Liver (tissue), 8 donors: ENCODE measurements at regions not wholly inside any gene's neighbourhood (a gene's known extent, or its start where the extent isn't known, plus 50 kb on each side); places are given as distances from the start of the nearest gene placed in this dataset.

Experiments
- DNase-seq: peaks from one replicate; pipeline ENCODE4 v3.0.0-alpha.2; 2017; ENCODE audit warnings: low spot score
- H3K27ac ChIP-seq, 2 donors: one replicate each; pipeline ENCODE4 v1.7.0; 2013; ENCODE audit warnings: inconsistent platforms in 2 of 2, low read length in 2 of 2, control low read depth in 1 of 2, low read depth in 1 of 2, mild to moderate bottlenecking in 1 of 2
- H3K27me3 ChIP-seq, 4 donors: one replicate each; pipeline versions ENCODE4 v1.6.1 to v1.7.0; 2013; ENCODE audit warnings: low read length in 3 of 4, inconsistent platforms in 1 of 4, mild to moderate bottlenecking in 1 of 4, moderate library complexity in 1 of 4; ENCODE audit not compliant: control insufficient read depth in 4 of 4, insufficient read depth in 4 of 4
- H3K36me3 ChIP-seq, 4 donors: one replicate each; pipeline versions ENCODE4 v1.6.1 to v1.7.0; 2013; ENCODE audit warnings: low read length in 3 of 4, mild to moderate bottlenecking in 3 of 4, low read depth in 1 of 4, moderate library complexity in 1 of 4; ENCODE audit not compliant: control insufficient read depth in 4 of 4, insufficient read depth in 3 of 4
- H3K4me1 ChIP-seq, 4 donors: one replicate each; pipeline versions ENCODE4 v1.6.1 to v1.7.0; 2013; ENCODE audit warnings: low read length in 3 of 4, mild to moderate bottlenecking in 3 of 4, moderate library complexity in 1 of 4; ENCODE audit not compliant: control insufficient read depth in 4 of 4, insufficient read depth in 4 of 4
- H3K4me3 ChIP-seq, 3 donors: one replicate each; pipeline versions ENCODE4 v1.6.1 to v1.7.0; 2013; ENCODE audit warnings: low read length in 3 of 3, control low read depth in 1 of 3, low read depth in 1 of 3, mild to moderate bottlenecking in 1 of 3
- H3K9ac ChIP-seq, 2 donors: one replicate each; pipeline ENCODE4 v1.7.0; 2013; ENCODE audit warnings: low read length in 2 of 2, mild to moderate bottlenecking in 2 of 2, moderate library complexity in 2 of 2, control low read depth in 1 of 2, low read depth in 1 of 2
- H3K9me3 ChIP-seq, 4 donors: one replicate each; pipeline versions ENCODE4 v1.6.1 to v1.7.0; 2013; ENCODE audit warnings: low read length in 3 of 4; ENCODE audit not compliant: control insufficient read depth in 4 of 4
- ATF3 ChIP-seq: IDR thresholded peaks from 2 replicates; pipeline ENCODE4 v1.6.1; 2016; ENCODE audit warnings: antibody characterized with exemption
- CTCF ChIP-seq: fragments of 150-350 bp; IDR thresholded peaks from 2 replicates; pipeline ENCODE4 v1.5.1; 2017; ENCODE audit warnings: improper control_type of control experiment, low read depth, low read length; ENCODE audit not compliant: missing input control
- EGR1 ChIP-seq, 2 donors: IDR thresholded peaks; 2 replicates each; pipeline ENCODE4 v1.6.1; 2016 to 2018; ENCODE audit warnings: antibody characterized with exemption in 2 of 2, low read depth in 2 of 2
- GABPA ChIP-seq, 2 donors: IDR thresholded peaks in 1 of 2; conservative IDR thresholded peaks in 1 of 2; 2 replicates each; pipeline ENCODE4 v1.6.1; 2016; ENCODE audit warnings: antibody characterized with exemption in 2 of 2, mild to moderate bottlenecking in 1 of 2, moderate library complexity in 1 of 2
- HNF4A ChIP-seq, 2 donors: conservative IDR thresholded peaks; 2 replicates each; pipeline ENCODE4 v1.6.1; 2016; ENCODE audit warnings: antibody characterized with exemption in 2 of 2, mild to moderate bottlenecking in 2 of 2
- HNF4G ChIP-seq: IDR thresholded peaks from 2 replicates; pipeline ENCODE4 v1.6.1; 2016; ENCODE audit warnings: antibody characterized with exemption
- MAX ChIP-seq: IDR thresholded peaks from 2 replicates; pipeline ENCODE4 v1.6.1; 2016; ENCODE audit warnings: antibody characterized with exemption
- NR2F2 ChIP-seq: IDR thresholded peaks from 2 replicates; pipeline ENCODE4 v1.6.1; 2016; ENCODE audit warnings: antibody characterized with exemption
- RAD21 ChIP-seq, 2 donors: IDR thresholded peaks; 2 replicates each; pipeline ENCODE4 v1.6.1; 2016; ENCODE audit warnings: antibody characterized with exemption in 2 of 2, mild to moderate bottlenecking in 2 of 2
- RXRA ChIP-seq, 2 donors: IDR thresholded peaks; 2 replicates each; pipeline ENCODE4 v1.6.1; 2017 to 2018; ENCODE audit warnings: antibody characterized with exemption in 2 of 2, mild to moderate bottlenecking in 1 of 2
- TAF1 ChIP-seq: conservative IDR thresholded peaks from 2 replicates; pipeline ENCODE4 v1.6.1; 2016; ENCODE audit warnings: antibody characterized with exemption, mild to moderate bottlenecking
- YY1 ChIP-seq: IDR thresholded peaks from 2 replicates; pipeline ENCODE4 v1.6.1; 2016; ENCODE audit warnings: antibody characterized with exemption, mild to moderate bottlenecking
- ZBTB33 ChIP-seq: IDR thresholded peaks from 2 replicates; pipeline ENCODE4 v1.6.1; 2016; ENCODE audit warnings: antibody characterized with exemption
- WGBS: extraction: QIAGEN DNeasy Blood & Tissue Kit; methylation state at CpG from one replicate; pipeline ENCODE4 v1.1.7; 2013; 5-methylcytosine and 5-hydroxymethylcytosine counted together
- donor health status: healthy.
- donor health status: healthy.
- donor health status: healthy.
- donor health status: healthy.
- donor health status: healthy.

GRCh38 chr12:67909091-67909531, 80.1 kb upstream of the IFNG-AS1 start:
- no peak overlapping the region for H3K27ac ChIP-seq
- no peaks in the 10 kb centered on the region for H3K4me1 ChIP-seq
- H3K36me3 ChIP-seq = no peaks in the 10 kb centered on the region
- peaks cover 0 to 10% (median 0%) of the 10 kb centered on the region in 4 donors for H3K27me3 ChIP-seq
- TF ChIP-seq RAD21 (IDR thresholded peaks at IDR 0.05) (no peak), RXRA (IDR thresholded peaks at IDR 0.05) (no peak), GABPA (IDR thresholded peaks at IDR 0.05 in 1 of 2, conservative IDR thresholded peaks at IDR 0.05 in 1 of 2) (no peak), ATF3 (no peak), NR2F2 (no peak), ZBTB33 (no peak)
- DNase-seq = no peak
- no peaks in the 10 kb centered on the region for H3K9me3 ChIP-seq
- H3K9ac ChIP-seq = no peak overlapping the region
- 76% methylated on average over 4 of the region's 4 CpGs for WGBS
- no peak overlapping the region for H3K4me3 ChIP-seq

- no peak overlapping the region for H3K4me3 ChIP-seq
- no peak overlapping the region for H3K9ac ChIP-seq
- WGBS = 58% methylated on average over 2 of the region's 2 CpGs
- no peak overlapping the region for H3K27ac ChIP-seq
- H3K4me1 ChIP-seq = no peaks in the 10 kb centered on the region
- no peaks in the 10 kb centered on the region for H3K9me3 ChIP-seq
- no peak for DNase-seq
- no peaks in the 10 kb centered on the region for H3K36me3 ChIP-seq
- peaks cover 0 to 10% (median 0%) of the 10 kb centered on the region in 4 donors for H3K27me3 ChIP-seq
- TF ChIP-seq ATF3 = no peak
These were observed 79.6 kb upstream of the IFNG-AS1 start for GRCh38 chr12:67909681-67910080.

GRCh38 chr12:67910360-67911274, 78.6 kb upstream of the IFNG-AS1 start:
- no peaks in the 10 kb centered on the region for H3K9me3 ChIP-seq
- no peak overlapping the region for H3K4me3 ChIP-seq
- H3K36me3 ChIP-seq = no peaks in the 10 kb centered on the region
- H3K27ac ChIP-seq = no peak overlapping the region
- peaks cover 0 to 10% (median 0%) of the 10 kb centered on the region in 4 donors for H3K27me3 ChIP-seq
- no peak for DNase-seq
- TF ChIP-seq HNF4A (conservative IDR thresholded peaks at IDR 0.05) (no peak), RAD21 (IDR thresholded peaks at IDR 0.05) (no peak), HNF4G (no peak), YY1 (no peak), RXRA (IDR thresholded peaks at IDR 0.05) (no peak), MAX (no peak), TAF1 (no peak), CTCF (no peak), GABPA (IDR thresholded peaks at IDR 0.05 in 1 of 2, conservative IDR thresholded peaks at IDR 0.05 in 1 of 2) (no peak), EGR1 (IDR thresholded peaks at IDR 0.05; ENCODE audit: low read depth in 2 of 2) (no peak)
- 75% methylated on average over 14 of the region's 14 CpGs for WGBS
- no peak overlapping the region for H3K9ac ChIP-seq
- H3K4me1 ChIP-seq = no peaks in the 10 kb centered on the region
